Ovary (tissue), 7 donors: ENCODE measurements at regions not wholly inside any gene's neighbourhood (a gene's known extent, or its start where the extent isn't known, plus 50 kb on each side); places are given as distances from the start of the nearest gene placed in this dataset.

Source experiments
- DNase-seq, 5 donors: peaks; one replicate each; pipeline ENCODE4 v3.0.0-alpha.2; 2019 to 2020
- H3K27ac ChIP-seq, 2 donors: fragments of 200-600 bp; one replicate each; pipeline versions ENCODE4 v1.5.1 to v1.8.0; 2019 to 2022
- H3K27me3 ChIP-seq: fragments of 200-600 bp; one replicate; pipeline ENCODE4 v1.8.0; 2022
- H3K36me3 ChIP-seq: fragments of 200-600 bp; sonication (generic); one replicate; pipeline ENCODE4 v1.5.1; 2019
- H3K4me1 ChIP-seq: one replicate; pipeline ENCODE4 v1.8.1; 2013; ENCODE audit warnings: mild to moderate bottlenecking, moderate library complexity; ENCODE audit not compliant: insufficient read depth
- H3K4me3 ChIP-seq: fragments of 200-600 bp; sonication (generic); one replicate; pipeline ENCODE4 v1.5.1; 2017
- H3K9me3 ChIP-seq, 2 donors: fragments of 200-600 bp in 1 of 2; sonication (generic) in 1 of 2; one replicate each; pipeline versions ENCODE4 v1.5.1 to v1.8.1; 2013 to 2019; ENCODE audit warnings: mild to moderate bottlenecking in 1 of 2, moderate library complexity in 1 of 2
- EP300 ChIP-seq: sonication (generic); formaldehyde crosslinking; IDR thresholded peaks from one replicate; pipeline ENCODE4 v1.6.1; 2017; ENCODE audit warnings: antibody characterized with exemption
- POLR2A ChIP-seq: fragments of 450-650 bp; IDR thresholded peaks from one replicate; pipeline ENCODE4 v1.6.1; 2017; ENCODE audit warnings: antibody characterized with exemption, mild to moderate bottlenecking, moderate library complexity
- WGBS, 3 donors: extraction: QIAGEN DNeasy Blood & Tissue Kit in 1 of 3; methylation state at CpG; one replicate each; pipeline versions ENCODE4 v1.1.5 to v1.1.7; 2013 to 2017; 5-methylcytosine and 5-hydroxymethylcytosine counted together
- intact Hi-C, 4 donors: fragments of 100-400 bp; cut with DNase I; formaldehyde crosslinking; loops; one replicate each; pipeline versions ENCODE4 v1.11.0 to v1.15.1; 2022 to 2023
- TF ChIP-seq, protein P1 (sequence below), 3 donors: fragments of 450-650 bp in 2 of 3; fragments of 200-600 bp in 1 of 3; IDR thresholded peaks; one replicate each; pipeline versions ENCODE4 v1.5.1 to v1.8.0; 2016 to 2022; ENCODE audit warnings: antibody characterized with exemption in 3 of 3, mild to moderate bottlenecking in 1 of 3
- donor health status: DM: no; HTN: no; CAD: no; lungs with moderate emphysema.
- donor health status: DM: no; HTN: no; CAD: no.
- donor health status: Bipolar disorder and iron deficiency.
- donor health status: DM: no; HTN: no; CAD: no.
- donor health status: DM: yes; HTN: yes; CAD: no.

GRCh38 chr6:18586133-18586532, 199.0 kb downstream of the RNF144B start:
- TF ChIP-seq POLR2A (no peak), EP300 (no peak)
- TF ChIP-seq, protein P1, sequence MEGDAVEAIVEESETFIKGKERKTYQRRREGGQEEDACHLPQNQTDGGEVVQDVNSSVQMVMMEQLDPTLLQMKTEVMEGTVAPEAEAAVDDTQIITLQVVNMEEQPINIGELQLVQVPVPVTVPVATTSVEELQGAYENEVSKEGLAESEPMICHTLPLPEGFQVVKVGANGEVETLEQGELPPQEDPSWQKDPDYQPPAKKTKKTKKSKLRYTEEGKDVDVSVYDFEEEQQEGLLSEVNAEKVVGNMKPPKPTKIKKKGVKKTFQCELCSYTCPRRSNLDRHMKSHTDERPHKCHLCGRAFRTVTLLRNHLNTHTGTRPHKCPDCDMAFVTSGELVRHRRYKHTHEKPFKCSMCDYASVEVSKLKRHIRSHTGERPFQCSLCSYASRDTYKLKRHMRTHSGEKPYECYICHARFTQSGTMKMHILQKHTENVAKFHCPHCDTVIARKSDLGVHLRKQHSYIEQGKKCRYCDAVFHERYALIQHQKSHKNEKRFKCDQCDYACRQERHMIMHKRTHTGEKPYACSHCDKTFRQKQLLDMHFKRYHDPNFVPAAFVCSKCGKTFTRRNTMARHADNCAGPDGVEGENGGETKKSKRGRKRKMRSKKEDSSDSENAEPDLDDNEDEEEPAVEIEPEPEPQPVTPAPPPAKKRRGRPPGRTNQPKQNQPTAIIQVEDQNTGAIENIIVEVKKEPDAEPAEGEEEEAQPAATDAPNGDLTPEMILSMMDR (IDR thresholded peaks at IDR 0.05), result no peak
- intact Hi-C loops, result no loop called here
- 90 to 93% (median 92%) methylated on average over 8 of the region's 8 CpGs for WGBS, 3 donors
- H3K4me3 ChIP-seq, result no peak overlapping the region
- no peaks in the 10 kb centered on the region for H3K9me3 ChIP-seq
- no peak overlapping the region for H3K27ac ChIP-seq
- H3K4me1 ChIP-seq, result no peaks in the 10 kb centered on the region
- no peak for DNase-seq
- H3K36me3 ChIP-seq, result no peaks in the 10 kb centered on the region
- no peaks in the 10 kb centered on the region for H3K27me3 ChIP-seq

DNA sequence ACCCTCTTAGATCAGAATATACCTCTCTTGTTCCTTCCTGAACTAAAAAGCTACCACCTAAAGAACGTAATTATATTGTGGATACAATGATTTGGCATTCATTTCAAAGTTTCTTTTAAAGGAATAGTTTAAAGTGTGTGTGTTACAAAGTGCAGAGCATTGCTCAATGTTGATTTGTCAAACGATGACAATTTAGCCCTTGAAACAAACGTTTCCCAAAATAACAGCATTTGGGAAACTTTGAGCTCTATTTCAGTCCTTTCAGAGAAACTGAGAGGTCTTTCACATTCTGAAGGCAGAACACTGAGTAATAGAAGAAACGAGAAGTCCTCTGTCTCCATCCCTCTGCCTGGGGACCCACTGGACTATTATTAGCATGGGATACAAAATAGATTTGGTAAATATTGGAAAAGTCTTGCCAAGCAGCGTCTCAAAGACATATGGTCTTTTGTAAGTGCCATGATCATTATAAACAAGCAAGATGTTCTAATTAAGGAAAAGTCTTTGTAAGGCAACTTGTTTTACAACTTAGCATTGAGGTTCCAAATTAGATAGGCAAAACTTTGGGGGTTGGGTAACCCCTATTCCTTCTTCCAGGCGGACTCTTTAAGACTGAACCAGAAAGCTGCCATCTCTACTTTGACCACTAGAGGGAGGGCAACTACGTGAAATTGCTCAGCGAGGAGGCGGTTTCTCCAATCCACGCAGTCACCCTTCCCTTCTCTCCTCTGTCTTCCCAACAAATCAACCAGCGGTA, 208.8 kb downstream of the RNF144B start:
- no peaks in the 10 kb centered on the region for H3K9me3 ChIP-seq
- no peaks in the 10 kb centered on the region for H3K27me3 ChIP-seq
- 6 to 9% (median 6%) methylated on average over 11 of the region's 11 CpGs for WGBS, 3 donors
- H3K36me3 ChIP-seq, result no peaks in the 10 kb centered on the region
- H3K4me1 ChIP-seq, result no peaks in the 10 kb centered on the region
- peak in 4 of 5 donors; percentile 20 to 71 (median 44) for DNase-seq
- no peak overlapping the region for H3K4me3 ChIP-seq
- no peak overlapping the region for H3K27ac ChIP-seq
- TF ChIP-seq, protein P1 (IDR thresholded peaks at IDR 0.05), result peak; percentile 65 to 79 (median 66)
- no peak for TF ChIP-seq POLR2A
- intact Hi-C loops, result loop anchor here in 3 of 4 donors (5.0 to 10.0 kb wide), 4 partner anchors 1256 to 1461 kb away; no protein-coding TSS in a partner anchor

DNA sequence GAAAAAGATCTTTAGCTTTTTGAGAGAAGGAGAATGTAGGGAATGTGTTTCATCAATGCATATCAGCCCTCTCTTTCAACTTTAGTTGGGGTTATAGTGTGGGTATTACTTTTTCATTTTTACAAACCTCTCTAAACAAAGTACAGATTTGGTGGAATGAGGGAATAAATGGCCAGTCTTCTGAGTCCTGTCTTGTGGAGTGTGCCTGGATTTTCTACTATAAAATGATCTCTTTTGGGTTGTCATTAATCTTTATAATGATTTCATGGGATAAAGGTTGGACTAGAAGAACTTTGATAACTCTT, 209.3 kb downstream of the RNF144B start:
- intact Hi-C loops, result loop anchor here in 3 of 4 donors (5.0 to 10.0 kb wide), 4 partner anchors 1256 to 1461 kb away; no protein-coding TSS in a partner anchor
- no peak overlapping the region for H3K4me3 ChIP-seq
- no peak overlapping the region for H3K27ac ChIP-seq
- TF ChIP-seq POLR2A, result no peak
- no peak for DNase-seq
- no peaks in the 10 kb centered on the region for H3K4me1 ChIP-seq
- H3K36me3 ChIP-seq, result no peaks in the 10 kb centered on the region
- no peaks in the 10 kb centered on the region for H3K9me3 ChIP-seq
- H3K27me3 ChIP-seq, result no peaks in the 10 kb centered on the region

- TF ChIP-seq POLR2A (no peak), EP300 (no peak)
- TF ChIP-seq, protein P1 (IDR thresholded peaks at IDR 0.05), result no peak
- WGBS, 3 donors, result 36 to 40% (median 37%) methylated on average over 4 of the region's 4 CpGs
- intact Hi-C loops, result loop anchor here in 3 of 4 donors (5.0 to 10.0 kb wide), 4 partner anchors 1254 to 1459 kb away; no protein-coding TSS in a partner anchor
- no peak overlapping the region for H3K4me3 ChIP-seq
- H3K27me3 ChIP-seq, result no peaks in the 10 kb centered on the region
- H3K9me3 ChIP-seq, result no peaks in the 10 kb centered on the region
- no peaks in the 10 kb centered on the region for H3K4me1 ChIP-seq
- no peak overlapping the region for H3K27ac ChIP-seq
- no peaks in the 10 kb centered on the region for H3K36me3 ChIP-seq
- no peak for DNase-seq
Measured at GRCh38 chr6:18598551-18599264, 211.6 kb downstream of the RNF144B start.

- WGBS, 3 donors, result 70 to 83% (median 79%) methylated on average over 2 of the region's 2 CpGs
- H3K4me1 ChIP-seq, result no peaks in the 10 kb centered on the region
- TF ChIP-seq, protein P1 (IDR thresholded peaks at IDR 0.05), result no peak
- no peak for TF ChIP-seq EP300
- TF ChIP-seq POLR2A, result no peak
- H3K4me3 ChIP-seq, result no peak overlapping the region
- H3K27me3 ChIP-seq, result no peaks in the 10 kb centered on the region
- no peaks in the 10 kb centered on the region for H3K36me3 ChIP-seq
- intact Hi-C loops, result no loop called here
- H3K27ac ChIP-seq, result no peak overlapping the region
- no peaks in the 10 kb centered on the region for H3K9me3 ChIP-seq
- DNase-seq, result no peak
Measured at GRCh38 chr6:18600255-18600654, 213.1 kb downstream of the RNF144B start.
